Astrocyte (in vitro differentiated cells and primary cell): ENCODE measurements at regions not wholly inside any gene's neighbourhood (a gene's known extent, or its start where the extent isn't known, plus 50 kb on each side); places are given as distances from the start of the nearest gene placed in this dataset.

Experiments
- DNase-seq: peaks from one replicate; pipeline ENCODE4 v3.0.0-alpha.2; 2010; ENCODE audit warnings: low read depth
- FAIRE-seq: peaks from 2 replicates; lab custom pipeline; 2011; peaks lifted over from hg19 to GRCh38; lab: Jason Lieb, UNC
- H2AFZ ChIP-seq: 2 replicates; pipeline ENCODE4 v1.6.0; 2012; ENCODE audit warnings: low read depth, low read length, inconsistent platforms
- H3K27ac ChIP-seq: 2 replicates; pipeline ENCODE4 v1.5.1; 2011; ENCODE audit warnings: low read depth, low read length, inconsistent platforms
- H3K27me3 ChIP-seq: 2 replicates; pipeline ENCODE4 v1.6.0; 2011; ENCODE audit warnings: low read length, inconsistent platforms; ENCODE audit not compliant: insufficient read depth
- H3K36me3 ChIP-seq: 2 replicates; pipeline ENCODE4 v1.5.1; 2011; ENCODE audit warnings: low read length, inconsistent platforms; ENCODE audit not compliant: insufficient read depth
- H3K4me1 ChIP-seq: 2 replicates; pipeline ENCODE4 v1.5.1; 2011; ENCODE audit warnings: low read length, inconsistent platforms; ENCODE audit not compliant: insufficient read depth
- H3K4me2 ChIP-seq: 2 replicates; pipeline ENCODE4 v1.6.0; 2012; ENCODE audit warnings: low read length, inconsistent platforms
- H3K4me3 ChIP-seq: 2 replicates; pipeline ENCODE4 v1.5.1; 2011; ENCODE audit warnings: low read depth, mild to moderate bottlenecking, low read length, inconsistent platforms; ENCODE audit not compliant: insufficient read depth
- H3K79me2 ChIP-seq: 2 replicates; pipeline ENCODE4 v1.6.0; 2012; ENCODE audit warnings: mild to moderate bottlenecking, low read length, inconsistent platforms; ENCODE audit not compliant: insufficient read depth
- H3K9ac ChIP-seq: 2 replicates; pipeline ENCODE4 v1.6.0; 2012; ENCODE audit warnings: mild to moderate bottlenecking, low read length, inconsistent platforms
- H3K9me3 ChIP-seq: 2 replicates; pipeline ENCODE4 v1.5.1; 2012; ENCODE audit warnings: low read depth, mild to moderate bottlenecking, low read length, inconsistent platforms; ENCODE audit not compliant: insufficient read depth
- H4K20me1 ChIP-seq: 2 replicates; pipeline ENCODE4 v1.6.0; 2012; ENCODE audit warnings: low read length, inconsistent platforms; ENCODE audit not compliant: insufficient read depth
- H3K27ac Mint-ChIP-seq: one replicate; pipeline ENCODE4 v1.8.0; 2021; ENCODE audit warnings: mild to moderate bottlenecking, mixed read lengths; ENCODE audit not compliant: unreplicated experiment
- H3K27me3 Mint-ChIP-seq: one replicate; pipeline ENCODE4 v1.8.0; 2021; ENCODE audit warnings: low read depth, mixed read lengths; ENCODE audit not compliant: unreplicated experiment
- H3K36me3 Mint-ChIP-seq: one replicate; pipeline ENCODE4 v1.8.0; 2021; ENCODE audit warnings: low read depth, mixed read lengths; ENCODE audit not compliant: unreplicated experiment
- H3K4me1 Mint-ChIP-seq: one replicate; pipeline ENCODE4 v1.8.0; 2021; ENCODE audit warnings: low read depth, mixed read lengths; ENCODE audit not compliant: unreplicated experiment
- H3K4me3 Mint-ChIP-seq: one replicate; pipeline ENCODE4 v1.8.0; 2021; ENCODE audit warnings: mild to moderate bottlenecking, moderate library complexity, mixed read lengths; ENCODE audit not compliant: unreplicated experiment
- H3K9me3 Mint-ChIP-seq: one replicate; pipeline ENCODE4 v1.8.0; 2021; ENCODE audit warnings: mild to moderate bottlenecking, mixed read lengths; ENCODE audit not compliant: unreplicated experiment
- EZH2 ChIP-seq: IDR thresholded peaks from 2 replicates; pipeline ENCODE4 v1.6.1; 2012; ENCODE audit warnings: mild to moderate bottlenecking, low read length, inconsistent platforms; ENCODE audit not compliant: insufficient read depth
- TF ChIP-seq, protein P1 (sequence below): IDR thresholded peaks from 2 replicates; pipeline ENCODE4 v1.5.1; 2011; ENCODE audit warnings: low read depth, mild to moderate bottlenecking, inconsistent platforms, low read length, moderate library complexity; ENCODE audit not compliant: insufficient read depth

DNA sequence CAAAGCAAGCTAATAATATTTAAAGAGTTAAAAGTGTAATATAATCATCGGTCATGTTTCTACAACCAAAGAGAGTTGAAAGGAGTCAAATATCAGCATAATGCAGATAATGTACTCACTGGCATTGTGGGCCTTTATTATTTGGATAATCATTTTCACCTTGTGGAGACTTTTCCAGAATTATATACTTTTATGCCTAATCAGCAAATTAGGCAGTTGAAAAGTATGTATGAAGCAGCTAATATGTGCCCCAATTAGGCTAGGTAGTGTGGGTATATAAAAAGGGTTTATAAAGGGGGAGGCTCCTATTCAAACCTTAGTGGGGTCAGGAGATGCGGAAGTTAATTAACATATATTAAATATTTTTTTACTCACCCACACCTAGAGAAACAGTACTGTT is 102.8 kb upstream of the HNRNPU start:
- Histone ChIP-seq H3K27me3 (no peaks in the 10 kb centered on the region), H4K20me1 (no peaks in the 10 kb centered on the region), H3K4me3 (no peak overlapping the region), H3K36me3 (no peaks in the 10 kb centered on the region), H2AFZ (no peak overlapping the region), H3K27ac (no peak overlapping the region), H3K4me1 (peaks cover 38% of the 10 kb centered on the region), H3K4me2 (no peak overlapping the region), H3K9me3 (no peaks in the 10 kb centered on the region), H3K9ac (no peak overlapping the region), H3K79me2 (peaks cover 3% of the 10 kb centered on the region)
- TF ChIP-seq EZH2: no peak
- TF ChIP-seq, protein P1, sequence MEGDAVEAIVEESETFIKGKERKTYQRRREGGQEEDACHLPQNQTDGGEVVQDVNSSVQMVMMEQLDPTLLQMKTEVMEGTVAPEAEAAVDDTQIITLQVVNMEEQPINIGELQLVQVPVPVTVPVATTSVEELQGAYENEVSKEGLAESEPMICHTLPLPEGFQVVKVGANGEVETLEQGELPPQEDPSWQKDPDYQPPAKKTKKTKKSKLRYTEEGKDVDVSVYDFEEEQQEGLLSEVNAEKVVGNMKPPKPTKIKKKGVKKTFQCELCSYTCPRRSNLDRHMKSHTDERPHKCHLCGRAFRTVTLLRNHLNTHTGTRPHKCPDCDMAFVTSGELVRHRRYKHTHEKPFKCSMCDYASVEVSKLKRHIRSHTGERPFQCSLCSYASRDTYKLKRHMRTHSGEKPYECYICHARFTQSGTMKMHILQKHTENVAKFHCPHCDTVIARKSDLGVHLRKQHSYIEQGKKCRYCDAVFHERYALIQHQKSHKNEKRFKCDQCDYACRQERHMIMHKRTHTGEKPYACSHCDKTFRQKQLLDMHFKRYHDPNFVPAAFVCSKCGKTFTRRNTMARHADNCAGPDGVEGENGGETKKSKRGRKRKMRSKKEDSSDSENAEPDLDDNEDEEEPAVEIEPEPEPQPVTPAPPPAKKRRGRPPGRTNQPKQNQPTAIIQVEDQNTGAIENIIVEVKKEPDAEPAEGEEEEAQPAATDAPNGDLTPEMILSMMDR: no peak
- Mint-ChIP-seq H3K9me3 (no peaks in the 10 kb centered on the region), H3K36me3 (no peaks in the 10 kb centered on the region), H3K27ac (no peak overlapping the region), H3K4me3 (no peak overlapping the region), H3K27me3 (no peaks in the 10 kb centered on the region), H3K4me1 (peaks cover 22% of the 10 kb centered on the region)
- DNase-seq (no peak), FAIRE-seq (no peak)

DNA sequence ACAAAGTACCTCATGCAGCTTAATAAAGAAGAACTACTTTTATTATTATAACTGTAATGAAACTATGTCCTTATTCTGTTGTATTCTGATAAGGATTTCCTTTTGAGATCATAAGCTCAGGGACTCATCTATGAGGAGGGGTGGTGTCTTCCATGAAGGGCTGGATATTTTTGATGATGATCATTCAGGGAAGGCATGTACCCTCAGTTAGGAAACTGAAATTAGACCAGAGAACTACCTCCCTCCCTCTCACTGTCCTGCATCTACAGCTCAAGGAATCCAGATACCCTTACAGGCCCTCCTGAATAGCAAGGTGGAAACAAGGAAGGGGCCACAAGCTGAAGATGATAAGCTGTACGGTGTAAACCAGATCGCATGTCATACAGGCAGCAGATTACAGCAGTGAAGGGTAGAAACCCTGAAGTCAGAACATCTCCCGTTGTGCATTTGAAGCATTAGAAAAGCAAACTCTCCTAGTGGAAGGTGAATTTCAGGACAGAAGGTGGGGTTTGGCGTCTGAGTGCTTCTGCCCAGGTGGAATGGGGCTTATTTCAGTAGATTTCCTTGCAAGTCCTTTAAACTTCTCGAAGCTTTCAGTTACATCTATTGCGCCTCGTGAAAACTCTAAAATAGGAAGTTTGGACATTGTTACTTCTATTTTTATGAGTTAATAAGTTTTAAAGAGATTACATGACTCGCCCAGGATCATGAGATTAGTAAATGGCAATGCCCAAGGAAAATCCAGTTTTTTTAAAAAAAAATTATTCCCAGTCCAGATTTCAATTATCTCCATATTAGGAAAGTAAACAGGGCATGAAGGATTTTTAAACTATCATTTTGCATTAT is 101.1 kb upstream of the HNRNPU start:
- Histone ChIP-seq H3K27me3 (no peaks in the 10 kb centered on the region), H3K4me2 (no peak overlapping the region), H3K9me3 (no peaks in the 10 kb centered on the region), H3K36me3 (no peaks in the 10 kb centered on the region), H3K79me2 (no peaks in the 10 kb centered on the region), H2AFZ (peak overlapping the region; percentile 55), H3K9ac (no peak overlapping the region), H3K27ac (peak overlapping the region; percentile 82), H3K4me3 (no peak overlapping the region), H3K4me1 (peaks cover 35% of the 10 kb centered on the region), H4K20me1 (no peaks in the 10 kb centered on the region)
- Mint-ChIP-seq H3K27me3 (no peaks in the 10 kb centered on the region), H3K4me1 (peaks cover 16% of the 10 kb centered on the region), H3K27ac (peak overlapping the region; percentile 56), H3K36me3 (no peaks in the 10 kb centered on the region), H3K4me3 (no peak overlapping the region), H3K9me3 (no peaks in the 10 kb centered on the region)
- TF ChIP-seq, protein P1: no peak
- no peak for TF ChIP-seq EZH2
- no peak for DNase-seq
- no peak for FAIRE-seq
